Natural killer cell (primary cell): ENCODE measurements at regions not wholly inside any gene's neighbourhood (a gene's known extent, or its start where the extent isn't known, plus 50 kb on each side); places are given as distances from the start of the nearest gene placed in this dataset.

ENCODE experiments used
- ATAC-seq, 3 donors: fragments of 150-1000 bp in 2 of 3; fragments of 200-7000 bp in 1 of 3; cut with Tn5 transposase; 1 replicate in 1 of 3; 2 replicates in 2 of 3; pipeline ENCODE4 v1.10.0; 2021; ENCODE audit warnings: mild to moderate bottlenecking in 2 of 3, moderate library complexity in 2 of 3
- DNase-seq, 2 donors: peaks; one replicate each; pipeline versions ENCODE4 v3.0.0 to v3.0.0-alpha.2; 2013 to 2021; ENCODE audit warnings: mixed read lengths in 1 of 2
- H3K27ac ChIP-seq: one replicate; pipeline ENCODE4 v1.5.1; 2013; ENCODE audit warnings: mild to moderate bottlenecking, low read length
- H3K27me3 ChIP-seq: one replicate; pipeline ENCODE4 v1.6.1; 2013; ENCODE audit warnings: low read length; ENCODE audit not compliant: control insufficient read depth, insufficient read depth
- H3K36me3 ChIP-seq: one replicate; pipeline ENCODE4 v1.6.1; 2013; ENCODE audit warnings: low read length; ENCODE audit not compliant: control insufficient read depth, insufficient read depth
- H3K4me1 ChIP-seq: one replicate; pipeline ENCODE4 v1.6.1; 2013; ENCODE audit warnings: low read length; ENCODE audit not compliant: control insufficient read depth, insufficient read depth
- H3K4me3 ChIP-seq: one replicate; pipeline ENCODE4 v1.5.1; 2013; ENCODE audit warnings: low read length
- H3K9me3 ChIP-seq: one replicate; pipeline ENCODE4 v1.6.1; 2013; ENCODE audit warnings: low read length; ENCODE audit not compliant: control insufficient read depth, insufficient read depth
- H3K27ac Mint-ChIP-seq, 2 donors: one replicate each; pipeline ENCODE4 v1.8.0; 2022; ENCODE audit warnings: mild to moderate bottlenecking in 2 of 2, mixed read lengths in 2 of 2, moderate library complexity in 1 of 2
- H3K27me3 Mint-ChIP-seq, 2 donors: one replicate each; pipeline ENCODE4 v1.8.0; 2022; ENCODE audit warnings: low read depth in 2 of 2, mixed read lengths in 2 of 2
- H3K36me3 Mint-ChIP-seq: one replicate; pipeline ENCODE4 v1.8.0; 2022; ENCODE audit warnings: mixed read lengths
- H3K4me1 Mint-ChIP-seq, 2 donors: one replicate each; pipeline ENCODE4 v1.8.0; 2022; ENCODE audit warnings: mixed read lengths in 2 of 2
- H3K4me3 Mint-ChIP-seq: one replicate; pipeline ENCODE4 v1.8.0; 2022; ENCODE audit warnings: mild to moderate bottlenecking, moderate library complexity, mixed read lengths
- H3K9me3 Mint-ChIP-seq, 2 donors: one replicate each; pipeline ENCODE4 v1.8.0; 2022; ENCODE audit warnings: mixed read lengths in 2 of 2
- WGBS: methylation state at CpG from one replicate; pipeline ENCODE4 v1.1.7; 2013; ENCODE audit warnings: missing lambda C conversion rate; ENCODE audit not compliant: insufficient coverage; 5-methylcytosine and 5-hydroxymethylcytosine counted together
- intact Hi-C: fragments of 100-400 bp; cut with micrococcal nuclease; formaldehyde crosslinking; loops from one replicate; pipeline ENCODE4 v1.14.2; 2022
- TF ChIP-seq, protein P1 (sequence below): fragments of 200-600 bp; IDR thresholded peaks from one replicate; pipeline ENCODE4 v1.8.0; 2022; ENCODE audit warnings: antibody characterized with exemption

- H3K27me3 ChIP-seq, result no peaks in the 10 kb centered on the region
- H3K4me3 ChIP-seq, result no peak overlapping the region
- WGBS, result 79% methylated on average over 17 of the region's 17 CpGs
- no peaks in the 10 kb centered on the region for H3K4me1 ChIP-seq
- H3K27ac ChIP-seq, result no peak overlapping the region
- DNase-seq (no peak), ATAC-seq (no peak)
- Mint-ChIP-seq H3K4me1 (peaks cover 0 to 6% of the 10 kb centered on the region in 2 donors), H3K9me3 (no peaks in the 10 kb centered on the region), H3K4me3 (no peak overlapping the region), H3K27ac (no peak overlapping the region), H3K36me3 (no peaks in the 10 kb centered on the region), H3K27me3 (peaks cover 6 to 22% of the 10 kb centered on the region in 2 donors)
- intact Hi-C loops, result no loop called here
- H3K36me3 ChIP-seq, result no peaks in the 10 kb centered on the region
- no peaks in the 10 kb centered on the region for H3K9me3 ChIP-seq
- TF ChIP-seq, protein P1, sequence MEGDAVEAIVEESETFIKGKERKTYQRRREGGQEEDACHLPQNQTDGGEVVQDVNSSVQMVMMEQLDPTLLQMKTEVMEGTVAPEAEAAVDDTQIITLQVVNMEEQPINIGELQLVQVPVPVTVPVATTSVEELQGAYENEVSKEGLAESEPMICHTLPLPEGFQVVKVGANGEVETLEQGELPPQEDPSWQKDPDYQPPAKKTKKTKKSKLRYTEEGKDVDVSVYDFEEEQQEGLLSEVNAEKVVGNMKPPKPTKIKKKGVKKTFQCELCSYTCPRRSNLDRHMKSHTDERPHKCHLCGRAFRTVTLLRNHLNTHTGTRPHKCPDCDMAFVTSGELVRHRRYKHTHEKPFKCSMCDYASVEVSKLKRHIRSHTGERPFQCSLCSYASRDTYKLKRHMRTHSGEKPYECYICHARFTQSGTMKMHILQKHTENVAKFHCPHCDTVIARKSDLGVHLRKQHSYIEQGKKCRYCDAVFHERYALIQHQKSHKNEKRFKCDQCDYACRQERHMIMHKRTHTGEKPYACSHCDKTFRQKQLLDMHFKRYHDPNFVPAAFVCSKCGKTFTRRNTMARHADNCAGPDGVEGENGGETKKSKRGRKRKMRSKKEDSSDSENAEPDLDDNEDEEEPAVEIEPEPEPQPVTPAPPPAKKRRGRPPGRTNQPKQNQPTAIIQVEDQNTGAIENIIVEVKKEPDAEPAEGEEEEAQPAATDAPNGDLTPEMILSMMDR, result no peak
Observed at GRCh38 chr17:34776456-34777443, 184.5 kb downstream of the CCT6B start.

DNA sequence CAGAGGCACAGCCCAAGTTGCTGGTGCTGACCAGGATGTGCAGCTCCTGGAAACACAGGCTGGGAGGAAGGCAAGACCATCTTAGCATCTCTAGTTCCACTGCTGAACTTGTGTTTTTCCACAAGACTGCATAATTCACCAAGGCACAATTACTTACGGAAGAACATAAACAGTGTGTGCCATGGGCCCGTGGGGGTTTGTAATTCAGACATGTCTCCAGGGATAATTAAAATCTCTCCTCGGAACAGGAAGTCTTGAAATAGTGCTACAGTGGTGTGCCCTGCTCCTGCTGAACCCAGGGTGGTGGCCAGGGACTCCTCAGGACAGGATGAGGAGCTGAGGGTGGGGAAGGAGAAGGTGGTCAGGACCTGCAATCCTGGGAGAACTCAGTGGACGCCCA is 188.2 kb downstream of the CCT6B start:
- WGBS, result 74% methylated on average over 4 of the region's 4 CpGs
- Histone ChIP-seq H3K9me3 (no peaks in the 10 kb centered on the region), H3K27me3 (no peaks in the 10 kb centered on the region), H3K4me1 (no peaks in the 10 kb centered on the region), H3K4me3 (no peak overlapping the region), H3K27ac (no peak overlapping the region), H3K36me3 (no peaks in the 10 kb centered on the region)
- H3K36me3 Mint-ChIP-seq, result no peaks in the 10 kb centered on the region
- DNase-seq, result no peak
- no peaks in the 10 kb centered on the region for H3K9me3 Mint-ChIP-seq
- H3K27ac Mint-ChIP-seq, result no peak overlapping the region
- H3K4me1 Mint-ChIP-seq, result no peaks in the 10 kb centered on the region
- peaks cover 8 to 22% of the 10 kb centered on the region in 2 donors for H3K27me3 Mint-ChIP-seq
- intact Hi-C loops, result no loop called here
- no peak overlapping the region for H3K4me3 Mint-ChIP-seq
- TF ChIP-seq, protein P1, result no peak
- no peak for ATAC-seq

DNA sequence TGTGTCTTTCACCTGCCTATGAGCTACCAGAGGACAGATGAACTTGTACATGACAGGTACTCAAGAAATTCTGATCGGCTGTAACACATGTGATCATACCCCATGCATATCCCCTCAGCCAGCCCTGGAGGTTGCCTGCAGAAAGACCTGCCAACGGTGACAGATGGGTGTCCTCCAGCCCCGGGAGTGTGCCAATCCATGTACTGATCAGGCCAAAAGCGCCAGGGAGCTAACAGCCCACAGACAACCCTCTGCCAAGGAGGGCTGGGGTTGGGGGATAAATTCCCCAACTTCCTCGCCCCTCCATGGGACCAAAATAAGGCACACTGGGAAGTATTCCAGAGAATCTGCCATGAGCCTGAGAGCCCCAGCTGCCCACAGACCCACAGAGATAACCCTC is 189.4 kb downstream of the CCT6B start:
- Mint-ChIP-seq H3K36me3 (no peaks in the 10 kb centered on the region), H3K27me3 (peaks cover 8 to 24% of the 10 kb centered on the region in 2 donors), H3K4me3 (no peak overlapping the region), H3K9me3 (no peaks in the 10 kb centered on the region), H3K4me1 (no peaks in the 10 kb centered on the region), H3K27ac (no peak overlapping the region)
- H3K27ac ChIP-seq, result no peak overlapping the region
- ATAC-seq (no peak), DNase-seq (no peak)
- no peaks in the 10 kb centered on the region for H3K9me3 ChIP-seq
- no peak overlapping the region for H3K4me3 ChIP-seq
- TF ChIP-seq, protein P1, result no peak
- H3K36me3 ChIP-seq, result no peaks in the 10 kb centered on the region
- no peaks in the 10 kb centered on the region for H3K27me3 ChIP-seq
- H3K4me1 ChIP-seq, result no peaks in the 10 kb centered on the region
- intact Hi-C loops, result no loop called here
- 86% methylated on average over 5 of the region's 5 CpGs for WGBS
